ENCODE measurements at regions not wholly inside any gene's neighbourhood (a gene's known extent, or its start where the extent isn't known, plus 50 kb on each side); places are given as distances from the start of the nearest gene placed in this dataset.

DNA sequence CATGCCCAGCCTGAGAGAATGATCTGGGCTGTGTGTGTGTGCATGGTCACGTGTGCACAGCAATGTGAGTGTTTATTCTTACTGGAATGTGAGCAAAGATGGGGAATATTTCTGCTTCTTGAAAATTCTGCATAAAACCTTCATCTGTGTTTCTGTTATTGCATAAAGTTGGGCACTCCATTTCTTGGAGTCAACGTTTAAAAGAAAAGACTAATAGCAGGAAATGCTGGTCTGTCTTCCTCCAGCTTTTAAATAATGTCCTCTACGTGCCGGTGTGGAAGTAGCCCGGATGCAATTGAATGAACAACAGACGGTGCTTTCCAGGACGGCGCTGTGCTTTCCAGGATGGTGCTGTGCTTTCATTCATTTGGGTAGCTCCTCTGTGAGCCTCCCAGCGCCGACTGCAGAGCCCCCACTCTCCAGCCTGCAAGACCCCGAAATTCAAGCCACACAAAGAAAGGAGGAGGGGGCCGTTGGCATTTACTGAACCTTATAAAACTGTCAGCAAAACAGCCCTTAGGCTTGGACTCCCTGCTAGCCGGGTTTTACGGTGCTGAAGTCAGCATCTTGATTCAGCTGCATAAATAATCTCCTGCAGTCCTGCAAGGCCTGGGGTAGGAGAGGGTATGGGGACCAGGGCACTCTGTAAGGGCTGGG lies 158.2 kb upstream of the PRKCQ start:
- no peaks in the 10 kb centered on the region for H3K79me2 ChIP-seq (ENCODE audit: insufficient read depth, low read length)
- TF ChIP-seq CTCF (conservative IDR thresholded peaks at IDR 0.05; ENCODE audit: low read length) = no peak
- TF ChIP-seq EZH2phosphoT487 (IDR thresholded peaks at IDR 0.05; ENCODE audit: borderline replicate concordance) = no peak
- no peaks in the 10 kb centered on the region for H4K20me1 ChIP-seq (ENCODE audit: insufficient read depth, low read length, poor library complexity, severe bottlenecking)
- no peaks in the 10 kb centered on the region for H3K4me1 ChIP-seq (ENCODE audit: insufficient read depth, low read length, poor library complexity, severe bottlenecking)
- no peak overlapping the region for H3K4me3 ChIP-seq (ENCODE audit: low read length, poor library complexity, severe bottlenecking)
- no peak overlapping the region for H3K4me2 ChIP-seq (ENCODE audit: low read depth, low read length, poor library complexity, severe bottlenecking)
- H2AFZ ChIP-seq (ENCODE audit: low read length) = no peak overlapping the region
- H3K36me3 ChIP-seq (ENCODE audit: insufficient read depth, low read length) = no peaks in the 10 kb centered on the region
- H3K27me3 ChIP-seq (ENCODE audit: insufficient read depth, low read length, poor library complexity, severe bottlenecking) = no peaks in the 10 kb centered on the region
- H3K9me2 ChIP-seq (replicated peaks; ENCODE audit: low read depth, low read length) = no peaks in the 10 kb centered on the region
- H3K9me3 ChIP-seq (ENCODE audit: insufficient read depth, low read depth, low read length) = no peaks in the 10 kb centered on the region
- no peaks in the 10 kb centered on the region for H3F3A ChIP-seq (ENCODE audit: low read depth)
- no peak overlapping the region for H3K9ac ChIP-seq (ENCODE audit: low read depth, low read length, poor library complexity, severe bottlenecking)

DNA sequence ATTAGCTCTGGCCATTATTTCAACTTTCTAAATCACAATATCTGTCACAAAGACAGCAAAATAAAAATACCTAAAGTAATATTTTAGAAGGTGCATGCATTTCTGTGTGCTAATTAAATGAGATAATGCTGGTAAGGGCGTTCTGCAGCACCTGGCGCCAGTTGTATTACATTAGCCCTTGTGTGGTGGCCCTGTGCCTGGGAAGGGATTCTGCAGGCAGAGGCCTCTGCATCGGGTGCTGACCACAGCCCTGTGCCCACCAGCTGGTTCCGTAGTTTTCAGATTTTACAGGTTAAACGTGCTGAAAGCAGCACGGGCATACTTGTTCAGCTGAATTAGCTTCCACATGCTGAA lies 157.7 kb upstream of the PRKCQ start:
- H3K9me2 ChIP-seq (replicated peaks; ENCODE audit: low read depth, low read length) = no peaks in the 10 kb centered on the region
- H3K4me1 ChIP-seq (ENCODE audit: insufficient read depth, low read length, poor library complexity, severe bottlenecking) = no peaks in the 10 kb centered on the region
- H3K36me3 ChIP-seq (ENCODE audit: insufficient read depth, low read length) = no peaks in the 10 kb centered on the region
- no peaks in the 10 kb centered on the region for H3K79me2 ChIP-seq (ENCODE audit: insufficient read depth, low read length)
- no peak overlapping the region for H3K4me3 ChIP-seq (ENCODE audit: low read length, poor library complexity, severe bottlenecking)
- H3K4me2 ChIP-seq (ENCODE audit: low read depth, low read length, poor library complexity, severe bottlenecking) = no peak overlapping the region
- no peaks in the 10 kb centered on the region for H3K9me3 ChIP-seq (ENCODE audit: insufficient read depth, low read depth, low read length)
- TF ChIP-seq CTCF (conservative IDR thresholded peaks at IDR 0.05; ENCODE audit: low read length) (no peak), EZH2phosphoT487 (IDR thresholded peaks at IDR 0.05; ENCODE audit: borderline replicate concordance) (no peak)
- H2AFZ ChIP-seq (ENCODE audit: low read length) = no peak overlapping the region
- H3K27me3 ChIP-seq (ENCODE audit: insufficient read depth, low read length, poor library complexity, severe bottlenecking) = no peaks in the 10 kb centered on the region
- no peak overlapping the region for H3K9ac ChIP-seq (ENCODE audit: low read depth, low read length, poor library complexity, severe bottlenecking)
- H3F3A ChIP-seq (ENCODE audit: low read depth) = no peaks in the 10 kb centered on the region
- no peaks in the 10 kb centered on the region for H4K20me1 ChIP-seq (ENCODE audit: insufficient read depth, low read length, poor library complexity, severe bottlenecking)

GRCh38 chr10:6737080-6737641 lies 157.1 kb upstream of the PRKCQ start:
- H3K4me3 ChIP-seq (ENCODE audit: low read length, poor library complexity, severe bottlenecking) = no peak overlapping the region
- no peak overlapping the region for H3K4me2 ChIP-seq (ENCODE audit: low read depth, low read length, poor library complexity, severe bottlenecking)

More at GRCh38 chr10:6737080-6737641, 157.1 kb upstream of the PRKCQ start:
- Histone ChIP-seq H3K79me2 (ENCODE audit: insufficient read depth, low read length) (no peaks in the 10 kb centered on the region), H4K20me1 (ENCODE audit: insufficient read depth, low read length, poor library complexity, severe bottlenecking) (no peaks in the 10 kb centered on the region), H3K9me3 (ENCODE audit: insufficient read depth, low read depth, low read length) (no peaks in the 10 kb centered on the region), H3F3A (ENCODE audit: low read depth) (no peaks in the 10 kb centered on the region), H3K9me2 (replicated peaks; ENCODE audit: low read depth, low read length) (no peaks in the 10 kb centered on the region), H2AFZ (ENCODE audit: low read length) (no peak overlapping the region), H3K36me3 (ENCODE audit: insufficient read depth, low read length) (no peaks in the 10 kb centered on the region), H3K9ac (ENCODE audit: low read depth, low read length, poor library complexity, severe bottlenecking) (no peak overlapping the region), H3K27me3 (ENCODE audit: insufficient read depth, low read length, poor library complexity, severe bottlenecking) (no peaks in the 10 kb centered on the region), H3K4me1 (ENCODE audit: insufficient read depth, low read length, poor library complexity, severe bottlenecking) (no peaks in the 10 kb centered on the region)
- TF ChIP-seq CTCF (conservative IDR thresholded peaks at IDR 0.05; ENCODE audit: low read length) (no peak), EZH2phosphoT487 (IDR thresholded peaks at IDR 0.05; ENCODE audit: borderline replicate concordance) (no peak)

Measured in Loucy (cell line).